Lower lobe of right lung (tissue), 2 donors: ENCODE measurements at regions not wholly inside any gene's neighbourhood (a gene's known extent, or its start where the extent isn't known, plus 50 kb on each side); places are given as distances from the start of the nearest gene placed in this dataset.

Source experiments
- ATAC-seq, 2 donors: fragments of 200-7000 bp; cut with Tn5 transposase; one replicate each; pipeline ENCODE4 v1.9.1; 2020 to 2022; ENCODE audit warnings: mild to moderate bottlenecking in 2 of 2, moderate library complexity in 2 of 2
- DNase-seq: peaks from one replicate; pipeline ENCODE4 v3.0.0-alpha.2; 2020
- H3K27ac ChIP-seq: fragments of 200-600 bp; one replicate; pipeline ENCODE4 v1.8.0; 2022
- H3K27me3 ChIP-seq: fragments of 200-600 bp; one replicate; pipeline ENCODE4 v1.8.0; 2022; ENCODE audit warnings: low read depth
- H3K36me3 ChIP-seq: fragments of 200-600 bp; one replicate; pipeline ENCODE4 v1.8.0; 2022; ENCODE audit warnings: mild to moderate bottlenecking
- H3K4me1 ChIP-seq: fragments of 200-600 bp; one replicate; pipeline ENCODE4 v1.8.0; 2022
- H3K4me3 ChIP-seq: fragments of 200-600 bp; one replicate; pipeline ENCODE4 v1.8.0; 2022; ENCODE audit warnings: mild to moderate bottlenecking
- H3K9me3 ChIP-seq: fragments of 200-600 bp; one replicate; pipeline ENCODE4 v1.8.0; 2022
- intact Hi-C: fragments of 100-400 bp; cut with DNase I; formaldehyde crosslinking; loops from one replicate; pipeline ENCODE4 v1.11.0; 2022
- TF ChIP-seq, protein P1 (sequence below): fragments of 200-600 bp; IDR thresholded peaks from one replicate; pipeline ENCODE4 v1.8.0; 2022; ENCODE audit warnings: antibody characterized with exemption, mild to moderate bottlenecking
- donor health status: DM: no; HTN: yes; CAD: no; lungs with severe emphysema.

DNA sequence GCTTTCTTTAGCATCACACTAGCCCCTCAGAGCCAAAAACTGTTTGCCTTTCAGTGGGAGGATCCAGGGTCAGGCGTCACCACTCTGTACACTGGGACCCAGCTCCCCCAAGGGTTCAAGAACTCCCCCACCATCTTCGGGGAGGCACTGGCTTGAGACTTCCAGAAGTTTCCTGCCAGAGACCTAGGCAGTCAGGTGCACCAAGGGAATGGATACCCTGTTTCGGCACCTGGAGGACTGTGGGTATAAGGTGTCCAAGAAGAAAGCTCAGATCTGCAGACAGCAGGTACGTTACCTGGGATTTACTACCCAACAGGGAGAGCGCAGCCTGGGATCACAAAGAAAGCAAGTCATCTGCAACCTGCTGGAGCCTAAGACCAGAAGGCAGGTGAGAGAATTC is 603.0 kb downstream of the UQCRFS1 start:
- TF ChIP-seq, protein P1, sequence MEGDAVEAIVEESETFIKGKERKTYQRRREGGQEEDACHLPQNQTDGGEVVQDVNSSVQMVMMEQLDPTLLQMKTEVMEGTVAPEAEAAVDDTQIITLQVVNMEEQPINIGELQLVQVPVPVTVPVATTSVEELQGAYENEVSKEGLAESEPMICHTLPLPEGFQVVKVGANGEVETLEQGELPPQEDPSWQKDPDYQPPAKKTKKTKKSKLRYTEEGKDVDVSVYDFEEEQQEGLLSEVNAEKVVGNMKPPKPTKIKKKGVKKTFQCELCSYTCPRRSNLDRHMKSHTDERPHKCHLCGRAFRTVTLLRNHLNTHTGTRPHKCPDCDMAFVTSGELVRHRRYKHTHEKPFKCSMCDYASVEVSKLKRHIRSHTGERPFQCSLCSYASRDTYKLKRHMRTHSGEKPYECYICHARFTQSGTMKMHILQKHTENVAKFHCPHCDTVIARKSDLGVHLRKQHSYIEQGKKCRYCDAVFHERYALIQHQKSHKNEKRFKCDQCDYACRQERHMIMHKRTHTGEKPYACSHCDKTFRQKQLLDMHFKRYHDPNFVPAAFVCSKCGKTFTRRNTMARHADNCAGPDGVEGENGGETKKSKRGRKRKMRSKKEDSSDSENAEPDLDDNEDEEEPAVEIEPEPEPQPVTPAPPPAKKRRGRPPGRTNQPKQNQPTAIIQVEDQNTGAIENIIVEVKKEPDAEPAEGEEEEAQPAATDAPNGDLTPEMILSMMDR, result no peak
- no peak for ATAC-seq
- Histone ChIP-seq H3K9me3 (peaks cover 13% of the 10 kb centered on the region), H3K4me1 (no peaks in the 10 kb centered on the region), H3K36me3 (no peaks in the 10 kb centered on the region), H3K27me3 (no peaks in the 10 kb centered on the region), H3K4me3 (no peak overlapping the region), H3K27ac (no peak overlapping the region)
- no peak for DNase-seq
- intact Hi-C loops, result no loop called here

DNA sequence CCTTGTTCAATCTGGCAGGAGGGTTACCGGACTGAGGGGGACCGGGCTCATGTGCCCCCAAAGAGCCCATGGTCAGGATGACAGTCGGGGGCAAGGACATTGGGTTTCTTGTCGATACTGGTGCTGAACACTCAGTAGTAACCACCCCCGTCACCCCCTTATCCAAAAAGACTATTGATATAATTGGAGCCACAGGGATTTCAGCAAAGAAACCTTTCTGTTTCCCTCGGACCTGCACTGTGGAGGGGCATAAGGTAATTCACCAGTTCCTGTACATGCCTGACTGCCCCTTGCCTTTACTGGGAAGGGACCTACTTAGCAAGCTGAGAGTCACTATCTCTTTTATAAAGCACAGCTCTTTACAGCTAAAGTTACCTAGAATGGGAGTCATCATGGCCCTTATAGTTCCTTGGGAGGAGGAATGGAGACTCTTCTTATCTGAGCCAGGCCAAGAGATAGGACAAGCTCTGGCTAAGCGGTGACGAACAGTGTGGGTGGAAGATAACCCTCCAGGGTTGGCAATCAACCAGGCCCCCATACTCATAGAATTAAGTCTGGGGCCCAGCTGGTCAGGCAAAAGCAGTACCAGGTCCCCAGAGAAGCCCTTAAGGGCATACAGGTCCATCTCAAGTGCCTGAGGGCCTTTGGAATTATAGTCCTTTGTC is 603.7 kb downstream of the UQCRFS1 start:
- H3K27ac ChIP-seq, result no peak overlapping the region
- peaks cover 9% of the 10 kb centered on the region for H3K9me3 ChIP-seq
- no peak overlapping the region for H3K4me3 ChIP-seq
- DNase-seq (no peak), ATAC-seq (no peak)
- H3K4me1 ChIP-seq, result no peaks in the 10 kb centered on the region
- H3K27me3 ChIP-seq, result no peaks in the 10 kb centered on the region
- intact Hi-C loops, result no loop called here
- TF ChIP-seq, protein P1, result no peak
- H3K36me3 ChIP-seq, result no peaks in the 10 kb centered on the region

DNA sequence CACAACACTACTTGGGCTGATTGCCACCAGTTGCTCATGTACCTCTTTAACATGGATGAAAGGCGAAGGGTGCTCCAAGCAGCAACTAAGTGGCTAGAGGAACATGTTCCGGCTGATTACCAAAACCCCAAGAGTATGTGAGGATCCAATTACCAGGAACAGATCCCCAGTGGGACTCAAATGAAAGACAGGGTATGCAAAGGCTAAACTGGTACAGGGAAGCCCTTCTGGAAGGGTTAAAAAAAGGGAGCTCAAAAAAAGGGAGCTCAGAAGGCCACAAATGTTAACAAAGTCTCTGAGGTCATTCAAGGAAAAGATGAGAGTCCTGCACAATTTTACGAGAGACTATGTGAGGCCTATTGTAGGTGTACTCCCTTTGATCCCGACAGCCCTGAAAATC is 604.7 kb downstream of the UQCRFS1 start:
- H3K4me3 ChIP-seq, result no peak overlapping the region
- TF ChIP-seq, protein P1, result no peak

DNA sequence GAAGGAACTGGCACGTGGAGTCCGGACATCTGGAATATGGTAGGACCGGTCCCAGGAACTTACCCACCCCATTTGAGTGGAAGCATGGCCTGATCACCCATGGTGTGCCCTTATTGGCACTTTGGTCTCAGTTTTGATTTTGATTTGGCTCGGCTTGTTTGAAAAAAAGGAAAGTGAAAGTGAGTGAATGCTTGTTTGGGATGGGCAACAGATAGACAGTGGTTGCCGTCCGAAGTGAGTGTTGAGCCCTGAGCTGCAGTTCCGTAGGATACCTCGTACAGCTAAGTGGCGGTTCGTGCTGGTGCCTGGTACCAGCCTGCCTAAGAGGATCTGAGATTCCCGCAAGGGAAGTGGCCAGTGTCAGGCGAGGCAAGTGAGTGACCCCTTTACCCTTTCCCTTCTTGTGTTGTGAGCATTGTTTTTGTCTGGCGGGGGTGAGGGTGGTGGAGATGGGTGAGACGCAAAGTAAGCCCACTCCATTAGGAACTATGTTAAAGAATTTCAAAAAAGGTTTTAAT is 605.8 kb downstream of the UQCRFS1 start:
- Histone ChIP-seq H3K9me3 (peaks cover 9% of the 10 kb centered on the region), H3K27ac (no peak overlapping the region), H3K36me3 (no peaks in the 10 kb centered on the region), H3K27me3 (no peaks in the 10 kb centered on the region), H3K4me3 (no peak overlapping the region), H3K4me1 (no peaks in the 10 kb centered on the region)
- intact Hi-C loops, result no loop called here
- ATAC-seq, result no peak
- DNase-seq, result no peak
- TF ChIP-seq, protein P1, result no peak

More for the DNA sequence above, 604.7 kb downstream of the UQCRFS1 start:
- ATAC-seq (no peak), DNase-seq (no peak)
- no peaks in the 10 kb centered on the region for H3K27me3 ChIP-seq
- H3K4me1 ChIP-seq, result no peaks in the 10 kb centered on the region
- intact Hi-C loops, result no loop called here
- H3K36me3 ChIP-seq, result no peaks in the 10 kb centered on the region
- H3K9me3 ChIP-seq, result peaks cover 9% of the 10 kb centered on the region
- no peak overlapping the region for H3K27ac ChIP-seq

DNA sequence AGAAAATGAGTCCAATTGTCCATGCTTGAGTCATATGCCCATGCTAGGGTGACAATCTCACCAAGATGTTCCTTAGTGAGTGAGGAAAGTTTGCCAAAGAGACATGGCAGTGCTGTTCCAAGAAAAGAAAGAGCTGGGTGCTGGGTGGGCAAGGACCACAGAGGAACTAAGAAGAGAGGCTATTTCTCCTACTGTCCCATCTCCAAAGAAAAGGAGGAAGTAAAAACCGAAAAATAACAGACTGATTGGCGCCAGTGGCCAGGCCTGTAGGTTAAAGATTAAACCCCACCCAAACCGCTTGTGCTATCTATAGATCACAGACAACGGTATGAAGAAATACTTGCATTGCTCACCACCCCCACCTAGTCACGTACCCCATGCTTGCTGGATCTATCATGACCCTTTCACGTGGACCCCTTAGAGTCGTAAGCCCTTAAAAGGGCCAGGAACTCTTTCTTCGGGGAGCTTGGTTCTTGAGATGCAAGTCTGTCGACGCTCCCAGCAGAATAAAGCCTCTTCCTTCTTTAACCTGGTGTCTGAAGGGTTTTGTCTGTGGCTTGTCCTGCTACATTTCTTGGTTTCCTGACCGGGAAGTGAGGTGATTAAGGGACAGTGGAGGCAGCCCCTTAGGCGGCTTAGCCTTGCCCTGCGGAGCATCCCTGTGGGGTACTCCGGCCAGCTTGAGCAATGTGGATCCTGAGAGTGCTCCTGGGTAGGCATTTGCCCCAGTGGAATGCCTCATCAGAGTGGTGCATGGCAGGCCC is 606.5 kb downstream of the UQCRFS1 start:
- no peaks in the 10 kb centered on the region for H3K4me1 ChIP-seq
- H3K4me3 ChIP-seq, result no peak overlapping the region
- H3K27me3 ChIP-seq, result no peaks in the 10 kb centered on the region
- H3K27ac ChIP-seq, result no peak overlapping the region
- intact Hi-C loops, result no loop called here
- H3K9me3 ChIP-seq, result peaks cover 9% of the 10 kb centered on the region
- TF ChIP-seq, protein P1, result no peak
- DNase-seq (no peak), ATAC-seq (no peak)
- no peaks in the 10 kb centered on the region for H3K36me3 ChIP-seq
